ENCODE measurements at regions not wholly inside any gene's neighbourhood (a gene's known extent, or its start where the extent isn't known, plus 50 kb on each side); places are given as distances from the start of the nearest gene placed in this dataset.
"Not testable (repeated sequence)": the region's sequence is repeated elsewhere in the genome, so short reads cannot be mapped to it uniquely, and the experiment has no call there.

DNA sequence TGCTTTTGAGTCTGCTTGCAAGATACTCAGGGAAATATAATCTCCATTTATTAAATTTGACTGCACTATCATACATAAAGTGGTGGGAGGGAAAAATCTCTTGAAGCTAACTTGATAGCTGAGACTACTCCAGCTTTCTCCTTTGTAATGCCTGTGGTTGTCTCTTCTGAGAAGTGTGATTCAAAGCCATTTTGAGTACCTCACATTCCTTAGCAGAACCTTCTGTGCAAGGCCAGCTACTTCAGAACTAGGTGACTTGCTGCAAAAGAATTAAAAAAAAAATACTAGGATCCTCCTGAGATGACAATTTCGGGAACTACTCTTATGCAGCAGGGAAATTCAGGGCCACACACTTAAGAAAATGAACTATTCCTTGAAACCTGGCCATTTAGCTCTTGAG lies 294.8 kb downstream of the MDFIC start:
- no TSS peak for BruUV-seq (replicated peaks)
- Mint-ChIP-seq H3K9me3 (ENCODE audit: unreplicated experiment) (no peaks in the 10 kb centered on the region), H3K27ac (ENCODE audit: low read depth, unreplicated experiment) (no peak overlapping the region), H3K27me3 (ENCODE audit: insufficient read depth, unreplicated experiment) (peaks cover 46% of the 10 kb centered on the region), H3K4me1 (ENCODE audit: insufficient read depth, unreplicated experiment) (no peaks in the 10 kb centered on the region), H3K4me3 (ENCODE audit: unreplicated experiment) (no peak overlapping the region), H3K36me3 (ENCODE audit: insufficient read depth, unreplicated experiment) (no peaks in the 10 kb centered on the region)
- no peak for DNase-seq (ENCODE audit: unreplicated experiment)
- CTCF ChIA-PET: interaction anchor here (0.6 to 4.3 kb wide), 6 partner anchors 68 to 789 kb away, joined by 3 to 27 read pairs (median 4); no protein-coding TSS in a partner anchor
- POLR2A ChIA-PET: interaction anchor here (0.6 kb wide), 1 partner anchor 942 kb away, joined by 3 read pairs; no protein-coding TSS in a partner anchor
- intact Hi-C loops (cut with micrococcal nuclease): loop anchor here (2.0 kb wide), 1 partner anchor 352 kb away; no protein-coding TSS in a partner anchor
- TF ChIP-seq, protein P1, sequence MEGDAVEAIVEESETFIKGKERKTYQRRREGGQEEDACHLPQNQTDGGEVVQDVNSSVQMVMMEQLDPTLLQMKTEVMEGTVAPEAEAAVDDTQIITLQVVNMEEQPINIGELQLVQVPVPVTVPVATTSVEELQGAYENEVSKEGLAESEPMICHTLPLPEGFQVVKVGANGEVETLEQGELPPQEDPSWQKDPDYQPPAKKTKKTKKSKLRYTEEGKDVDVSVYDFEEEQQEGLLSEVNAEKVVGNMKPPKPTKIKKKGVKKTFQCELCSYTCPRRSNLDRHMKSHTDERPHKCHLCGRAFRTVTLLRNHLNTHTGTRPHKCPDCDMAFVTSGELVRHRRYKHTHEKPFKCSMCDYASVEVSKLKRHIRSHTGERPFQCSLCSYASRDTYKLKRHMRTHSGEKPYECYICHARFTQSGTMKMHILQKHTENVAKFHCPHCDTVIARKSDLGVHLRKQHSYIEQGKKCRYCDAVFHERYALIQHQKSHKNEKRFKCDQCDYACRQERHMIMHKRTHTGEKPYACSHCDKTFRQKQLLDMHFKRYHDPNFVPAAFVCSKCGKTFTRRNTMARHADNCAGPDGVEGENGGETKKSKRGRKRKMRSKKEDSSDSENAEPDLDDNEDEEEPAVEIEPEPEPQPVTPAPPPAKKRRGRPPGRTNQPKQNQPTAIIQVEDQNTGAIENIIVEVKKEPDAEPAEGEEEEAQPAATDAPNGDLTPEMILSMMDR (IDR thresholded peaks at IDR 0.05; ENCODE audit: unreplicated experiment): no peak

DNA sequence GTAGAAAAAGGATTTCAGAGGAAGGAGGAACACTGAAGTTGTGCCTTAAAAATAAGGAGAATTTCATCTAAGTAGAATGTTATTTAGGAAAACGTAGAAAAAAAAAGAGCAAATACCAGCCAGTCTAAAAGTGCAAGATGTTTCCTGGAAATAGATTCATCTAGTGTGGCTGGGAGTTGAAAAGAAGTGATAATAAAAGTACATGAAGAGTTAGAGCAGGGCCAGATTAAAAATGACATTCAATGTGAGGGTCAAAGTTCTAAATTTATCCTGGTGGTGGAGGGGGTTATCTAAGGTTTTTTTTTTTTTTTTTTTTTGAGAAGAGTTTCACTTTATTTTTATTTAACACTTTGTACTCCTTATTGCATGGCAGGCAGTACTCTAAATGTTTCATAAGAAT lies 289.3 kb downstream of the MDFIC start:
- BruUV-seq (replicated peaks): no TSS peak
- TF ChIP-seq, protein P1 (IDR thresholded peaks at IDR 0.05; ENCODE audit: unreplicated experiment): no peak
- H3K9me3 Mint-ChIP-seq (ENCODE audit: unreplicated experiment): no peaks in the 10 kb centered on the region
- H3K4me3 Mint-ChIP-seq (ENCODE audit: unreplicated experiment): no peak overlapping the region
- no peak for DNase-seq (ENCODE audit: unreplicated experiment)
- H3K27ac Mint-ChIP-seq (ENCODE audit: low read depth, unreplicated experiment): no peak overlapping the region
- H3K36me3 Mint-ChIP-seq (ENCODE audit: insufficient read depth, unreplicated experiment): no peaks in the 10 kb centered on the region
- ChIA-PET POLR2A (no interaction called here), CTCF (no interaction called here)
- no peaks in the 10 kb centered on the region for H3K4me1 Mint-ChIP-seq (ENCODE audit: insufficient read depth, unreplicated experiment)
- intact Hi-C loops (cut with micrococcal nuclease): loop anchor here (5.0 kb wide), 1 partner anchor 36 kb away; no protein-coding TSS in a partner anchor
- H3K27me3 Mint-ChIP-seq (ENCODE audit: insufficient read depth, unreplicated experiment): peaks cover 47% of the 10 kb centered on the region

DNA sequence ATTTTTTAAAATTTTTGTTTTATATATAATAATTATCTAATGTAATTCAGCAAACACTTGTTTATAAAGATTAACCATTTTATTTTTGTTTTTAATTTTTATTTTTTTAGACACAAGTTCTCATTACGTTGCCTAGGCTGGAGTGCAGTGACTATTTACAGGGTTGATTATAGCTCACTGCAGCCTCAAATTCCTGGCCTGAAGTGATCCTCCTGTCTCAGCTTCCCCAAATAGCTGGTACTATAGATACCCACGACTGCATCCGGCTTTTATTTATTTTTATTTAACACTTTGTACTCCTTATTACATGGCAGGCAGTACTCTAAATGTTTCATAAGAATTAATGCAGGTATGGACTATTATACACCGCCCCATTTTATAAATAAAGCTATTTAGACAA lies 288.7 kb downstream of the MDFIC start:
- ChIA-PET POLR2A (no interaction called here), CTCF (interaction anchor here (1.5 kb wide), 1 partner anchor 345 kb away, joined by 6 read pairs; no protein-coding TSS in a partner anchor)
- Mint-ChIP-seq H3K27ac (ENCODE audit: low read depth, unreplicated experiment) (no peak overlapping the region), H3K4me1 (ENCODE audit: insufficient read depth, unreplicated experiment) (no peaks in the 10 kb centered on the region), H3K36me3 (ENCODE audit: insufficient read depth, unreplicated experiment) (no peaks in the 10 kb centered on the region), H3K4me3 (ENCODE audit: unreplicated experiment) (no peak overlapping the region), H3K27me3 (ENCODE audit: insufficient read depth, unreplicated experiment) (peaks cover 46% of the 10 kb centered on the region), H3K9me3 (ENCODE audit: unreplicated experiment) (no peaks in the 10 kb centered on the region)
- TF ChIP-seq, protein P1 (IDR thresholded peaks at IDR 0.05; ENCODE audit: unreplicated experiment): no peak
- no peak for DNase-seq (ENCODE audit: unreplicated experiment)
- intact Hi-C loops (cut with micrococcal nuclease): loop anchor here (5.0 kb wide), 1 partner anchor 37 kb away; no protein-coding TSS in a partner anchor
- BruUV-seq (replicated peaks): no TSS peak

DNA sequence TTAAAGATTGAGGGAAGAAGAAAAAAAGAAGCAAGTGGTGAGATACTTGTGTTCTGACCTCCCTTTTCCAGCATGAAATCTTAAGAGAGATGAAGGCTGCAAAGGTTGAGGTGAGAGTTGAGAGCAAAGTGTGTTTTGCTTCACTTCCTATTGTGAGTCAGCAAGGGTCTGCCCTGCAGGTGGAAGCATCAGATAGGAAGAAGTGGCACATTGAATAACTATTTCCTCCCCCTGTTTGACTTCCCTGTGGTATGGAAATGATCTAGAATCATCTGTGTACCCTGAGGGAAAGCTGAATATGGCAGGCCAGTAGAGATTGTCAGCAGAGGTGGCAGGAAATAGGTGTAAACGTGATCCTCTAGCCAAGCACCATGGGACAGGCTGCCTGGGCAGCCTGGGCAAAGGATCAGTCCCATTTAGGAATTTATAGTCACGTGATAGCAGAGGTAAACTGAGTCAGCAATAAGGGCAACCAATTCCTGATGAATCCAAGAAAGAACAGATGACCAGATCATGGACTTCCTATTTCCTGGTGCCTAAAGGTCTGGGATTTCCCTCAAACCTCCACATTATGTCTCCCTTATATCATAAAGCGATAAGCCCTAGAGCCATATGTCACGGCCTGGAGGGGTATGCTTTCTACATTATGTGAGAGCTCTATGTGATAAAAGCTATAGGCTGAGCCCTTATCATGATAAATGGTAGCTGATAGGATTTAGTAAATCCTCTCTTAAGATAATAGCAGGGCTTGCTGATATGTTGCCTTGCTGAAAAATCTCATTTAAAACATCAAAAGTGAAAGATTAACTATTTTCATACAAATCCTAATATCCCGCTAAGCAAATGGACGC lies 287.0 kb downstream of the MDFIC start:
- no peak overlapping the region for H3K4me3 Mint-ChIP-seq (ENCODE audit: unreplicated experiment)
- intact Hi-C loops (cut with micrococcal nuclease): no loop called here
- no peaks in the 10 kb centered on the region for H3K36me3 Mint-ChIP-seq (ENCODE audit: insufficient read depth, unreplicated experiment)
- CTCF ChIA-PET: interaction anchor here (1.5 kb wide), 1 partner anchor 344 kb away, joined by 6 read pairs; no protein-coding TSS in a partner anchor
- no peaks in the 10 kb centered on the region for H3K4me1 Mint-ChIP-seq (ENCODE audit: insufficient read depth, unreplicated experiment)
- no peak overlapping the region for H3K27ac Mint-ChIP-seq (ENCODE audit: low read depth, unreplicated experiment)
- POLR2A ChIA-PET: no interaction called here
- no TSS peak for BruUV-seq (replicated peaks)
- TF ChIP-seq, protein P1 (IDR thresholded peaks at IDR 0.05; ENCODE audit: unreplicated experiment): no peak
- no peaks in the 10 kb centered on the region for H3K9me3 Mint-ChIP-seq (ENCODE audit: unreplicated experiment)
- H3K27me3 Mint-ChIP-seq (ENCODE audit: insufficient read depth, unreplicated experiment): peaks cover 45% of the 10 kb centered on the region
- no peak for DNase-seq (ENCODE audit: unreplicated experiment)

DNA sequence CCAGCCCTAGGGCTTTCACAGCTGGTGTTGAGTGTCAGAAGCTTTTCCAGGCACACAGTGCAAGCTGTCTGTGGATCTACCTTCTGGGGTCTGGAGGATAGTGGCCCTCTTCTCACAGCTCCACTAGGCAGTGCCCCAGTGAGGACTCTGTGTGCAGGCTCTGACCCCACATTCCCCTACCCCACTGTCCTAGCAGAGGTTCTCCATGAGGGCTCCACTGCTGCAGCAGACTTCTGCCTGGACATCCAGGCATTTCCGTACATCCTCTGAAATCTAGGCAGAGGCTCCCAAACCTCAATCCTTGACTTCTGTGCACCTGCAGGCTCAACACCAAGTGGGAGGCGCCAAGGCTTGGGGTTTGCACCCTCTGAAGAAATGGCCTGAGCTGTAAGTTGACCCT lies 284.5 kb downstream of the MDFIC start:
- H3K4me1 Mint-ChIP-seq (ENCODE audit: insufficient read depth, unreplicated experiment); H3K9me3 Mint-ChIP-seq (ENCODE audit: unreplicated experiment); H3K36me3 Mint-ChIP-seq (ENCODE audit: insufficient read depth, unreplicated experiment); POLR2A ChIA-PET; H3K27ac Mint-ChIP-seq (ENCODE audit: low read depth, unreplicated experiment); H3K4me3 Mint-ChIP-seq (ENCODE audit: unreplicated experiment); DNase-seq (ENCODE audit: unreplicated experiment); BruUV-seq (replicated peaks); intact Hi-C loops (cut with micrococcal nuclease); CTCF ChIA-PET: not testable (repeated sequence)
- H3K27me3 Mint-ChIP-seq (ENCODE audit: insufficient read depth, unreplicated experiment): peaks cover 35% of the 10 kb centered on the region
